Type B pancreatic cell (in vitro differentiated cells): ENCODE measurements at regions not wholly inside any gene's neighbourhood (a gene's known extent, or its start where the extent isn't known, plus 50 kb on each side); places are given as distances from the start of the nearest gene placed in this dataset.

Experiments
- DNase-seq: peaks from one replicate; pipeline ENCODE4 v3.0.0; 2021; ENCODE audit warnings: mixed read lengths; ENCODE audit not compliant: unreplicated experiment; ENCODE audit errors: extremely low spot score
- H3K27ac Mint-ChIP-seq: 2 replicates; pipeline ENCODE4 v1.8.0; 2021; ENCODE audit warnings: mild to moderate bottlenecking, mixed read lengths
- H3K27me3 Mint-ChIP-seq: 2 replicates; pipeline ENCODE4 v1.8.0; 2021; ENCODE audit warnings: mixed read lengths
- H3K36me3 Mint-ChIP-seq: 2 replicates; pipeline ENCODE4 v1.8.0; 2021; ENCODE audit warnings: mixed read lengths
- H3K4me1 Mint-ChIP-seq: one replicate; pipeline ENCODE4 v1.8.0; 2021; ENCODE audit warnings: mixed read lengths; ENCODE audit not compliant: unreplicated experiment
- H3K4me3 Mint-ChIP-seq: 2 replicates; pipeline ENCODE4 v1.8.0; 2021; ENCODE audit warnings: mild to moderate bottlenecking, mixed read lengths
- H3K9me3 Mint-ChIP-seq: 2 replicates; pipeline ENCODE4 v1.8.0; 2021; ENCODE audit warnings: mixed read lengths
- CTCF ChIP-seq: fragments of 200-600 bp; sonication (generic); conservative IDR thresholded peaks from 2 replicates; pipeline ENCODE4 v1.5.0; 2021; ENCODE audit warnings: antibody characterized with exemption, mild to moderate bottlenecking

GRCh38 chrX:45980726-45981125 lies 564.5 kb downstream of the ZNF674 start:
- Mint-ChIP-seq H3K4me3 (no peak overlapping the region), H3K4me1 (no peaks in the 10 kb centered on the region), H3K27ac (no peak overlapping the region), H3K36me3 (peaks cover 7% of the 10 kb centered on the region), H3K9me3 (peaks cover 17% of the 10 kb centered on the region), H3K27me3 (no peaks in the 10 kb centered on the region)
- TF ChIP-seq CTCF: no peak
- DNase-seq: no peak

GRCh38 chrX:45975633-45976032 lies 569.6 kb downstream of the ZNF674 start:
- no peak for DNase-seq
- no peak for TF ChIP-seq CTCF
- Mint-ChIP-seq H3K27ac (no peak overlapping the region), H3K27me3 (no peaks in the 10 kb centered on the region), H3K36me3 (peaks cover 7% of the 10 kb centered on the region), H3K9me3 (peaks cover 6% of the 10 kb centered on the region), H3K4me1 (no peaks in the 10 kb centered on the region), H3K4me3 (no peak overlapping the region)

GRCh38 chrX:45972636-45973035 lies 572.6 kb downstream of the ZNF674 start:
- no peak overlapping the region for H3K4me3 Mint-ChIP-seq
- peaks cover 7% of the 10 kb centered on the region for H3K36me3 Mint-ChIP-seq
- no peaks in the 10 kb centered on the region for H3K4me1 Mint-ChIP-seq
- TF ChIP-seq CTCF: no peak
- H3K27ac Mint-ChIP-seq: no peak overlapping the region
- no peaks in the 10 kb centered on the region for H3K27me3 Mint-ChIP-seq
- H3K9me3 Mint-ChIP-seq: peaks cover 4% of the 10 kb centered on the region
- no peak for DNase-seq

GRCh38 chrX:45959567-45959966 lies 585.7 kb downstream of the ZNF674 start:
- H3K9me3 Mint-ChIP-seq: peaks cover 12% of the 10 kb centered on the region
- TF ChIP-seq CTCF: no peak
- no peak for DNase-seq
- H3K4me1 Mint-ChIP-seq: no peaks in the 10 kb centered on the region
- no peaks in the 10 kb centered on the region for H3K36me3 Mint-ChIP-seq
- H3K4me3 Mint-ChIP-seq: no peak overlapping the region
- no peaks in the 10 kb centered on the region for H3K27me3 Mint-ChIP-seq
- H3K27ac Mint-ChIP-seq: no peak overlapping the region

GRCh38 chrX:45956191-45956870 lies 588.9 kb downstream of the ZNF674 start:
- no peaks in the 10 kb centered on the region for H3K4me1 Mint-ChIP-seq
- no peak for TF ChIP-seq CTCF
- no peak overlapping the region for H3K27ac Mint-ChIP-seq
- H3K9me3 Mint-ChIP-seq: peaks cover 11% of the 10 kb centered on the region
- H3K36me3 Mint-ChIP-seq: no peaks in the 10 kb centered on the region
- H3K4me3 Mint-ChIP-seq: no peak overlapping the region
- no peaks in the 10 kb centered on the region for H3K27me3 Mint-ChIP-seq
- no peak for DNase-seq

- Mint-ChIP-seq H3K4me3 (no peak overlapping the region), H3K9me3 (peaks cover 10% of the 10 kb centered on the region), H3K4me1 (no peaks in the 10 kb centered on the region), H3K36me3 (no peaks in the 10 kb centered on the region), H3K27me3 (no peaks in the 10 kb centered on the region), H3K27ac (no peak overlapping the region)
- TF ChIP-seq CTCF: no peak
- DNase-seq: no peak
These were observed 589.6 kb downstream of the ZNF674 start for GRCh38 chrX:45955661-45956060.
